ENCODE measurements at regions not wholly inside any gene's neighbourhood (a gene's known extent, or its start where the extent isn't known, plus 50 kb on each side); places are given as distances from the start of the nearest gene placed in this dataset.

DNA sequence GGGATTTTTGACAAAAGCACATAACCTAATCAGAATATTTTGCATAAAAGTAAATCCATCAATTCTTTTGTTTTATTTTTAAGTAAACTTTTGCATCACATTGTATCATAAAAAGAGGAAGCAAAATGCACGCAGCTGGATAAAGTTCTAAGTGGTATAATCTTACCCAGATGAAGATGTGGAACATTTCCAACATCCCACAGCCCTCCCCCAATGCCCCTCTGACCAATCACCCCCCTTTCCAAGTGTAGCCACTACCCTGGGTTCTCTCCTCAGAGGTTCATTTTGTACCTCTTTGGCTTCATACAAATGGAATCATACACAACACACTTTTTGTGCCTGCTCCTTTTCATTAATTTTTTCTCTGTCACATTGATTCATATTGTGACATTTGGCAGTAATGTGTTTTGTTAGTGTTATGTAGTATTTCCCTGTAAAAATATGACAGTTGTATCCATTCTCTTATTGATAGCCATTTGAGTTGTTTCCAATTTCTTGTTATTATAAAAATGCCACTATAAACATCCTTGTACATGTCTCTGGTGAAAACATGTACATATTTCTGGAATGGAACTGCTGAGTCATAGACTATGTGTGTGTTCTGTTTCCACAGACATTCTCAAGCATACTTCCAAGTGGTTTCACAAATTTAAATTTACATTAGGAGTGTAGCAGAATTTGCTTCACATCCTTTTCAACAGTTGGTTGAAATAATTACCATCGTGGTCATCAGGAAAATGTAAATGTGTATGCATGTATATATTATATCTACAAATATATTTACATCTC lies 92.9 kb upstream of the SYNDIG1 start:
- no peak for DNase-seq

DNA sequence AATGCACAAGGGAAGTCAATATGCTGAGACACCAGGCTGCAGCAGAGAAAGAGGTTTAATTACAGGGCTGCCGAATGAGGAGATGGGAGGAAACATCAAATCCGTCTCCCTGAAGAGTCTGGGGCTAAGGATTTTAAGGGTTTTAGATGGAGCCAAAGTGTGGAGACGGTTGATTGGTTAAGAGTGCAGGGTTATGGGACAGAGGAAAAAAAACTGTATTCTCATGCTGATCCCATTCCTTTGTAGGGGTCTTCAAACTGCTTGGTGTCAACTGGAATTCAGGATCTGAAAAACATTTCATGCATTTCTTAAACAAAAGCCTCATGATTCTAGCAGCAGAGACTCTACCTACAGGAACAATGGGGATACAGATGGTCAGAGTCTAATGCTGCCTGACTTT lies 96.1 kb upstream of the SYNDIG1 start:
- no peak for DNase-seq

DNA sequence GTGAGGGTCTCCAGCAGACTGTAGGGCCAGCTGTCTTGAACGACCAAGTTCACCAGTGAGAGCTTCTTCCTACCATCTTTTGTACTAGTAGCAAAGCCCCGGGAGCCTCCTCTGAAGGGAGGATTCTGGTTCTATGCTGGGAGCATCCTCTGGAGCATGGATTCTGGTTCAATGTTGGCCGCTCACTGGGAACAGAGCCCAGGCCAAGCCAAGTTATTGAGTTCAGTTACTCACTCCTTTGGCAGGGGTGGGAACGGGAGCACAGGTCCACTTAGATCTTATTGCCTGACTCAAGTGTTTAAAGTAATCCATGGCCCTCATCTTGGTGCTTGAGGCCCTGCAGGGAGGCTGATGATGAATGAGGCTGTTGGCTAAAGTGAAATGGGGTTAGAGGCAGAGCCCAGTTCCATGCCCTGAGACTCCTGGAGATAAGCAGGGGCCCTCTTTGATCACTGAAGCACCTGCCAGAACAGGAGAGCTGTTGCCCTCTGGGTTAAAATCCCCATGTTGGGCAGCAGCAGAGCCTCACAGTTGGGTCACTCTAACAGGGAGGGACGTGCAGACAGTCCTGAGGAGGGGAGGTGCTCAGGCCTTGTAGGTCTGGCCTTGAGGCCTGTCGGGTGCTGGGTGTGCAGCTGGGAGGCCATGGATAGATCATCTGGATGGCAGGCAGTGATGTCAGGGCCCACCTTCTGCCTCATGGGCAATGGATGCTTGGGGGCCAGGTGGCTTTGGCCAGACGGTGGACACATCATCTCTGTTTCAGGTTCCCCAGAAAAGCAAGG lies 98.3 kb upstream of the SYNDIG1 start:
- DNase-seq, result no peak

DNA sequence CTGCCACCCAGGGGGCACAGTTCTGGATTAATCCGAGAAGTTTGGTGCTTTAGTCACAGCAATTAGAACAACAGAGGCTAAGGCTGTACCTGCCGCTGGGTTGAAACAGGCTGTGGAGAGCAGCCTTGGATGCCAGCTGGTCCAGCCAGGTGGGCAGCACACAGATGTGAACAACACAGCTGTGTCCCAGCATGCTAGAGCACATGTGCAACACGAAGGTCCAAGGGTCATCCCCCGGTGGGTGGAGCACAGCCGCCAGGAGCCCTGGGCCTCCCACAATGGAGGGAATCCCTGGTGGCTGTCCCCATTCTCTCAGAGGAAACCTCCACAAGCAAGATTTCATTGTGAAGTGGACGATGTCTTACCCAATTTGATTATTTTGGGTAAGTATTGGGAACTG lies 99.2 kb upstream of the SYNDIG1 start:
- DNase-seq, result no peak

DNA sequence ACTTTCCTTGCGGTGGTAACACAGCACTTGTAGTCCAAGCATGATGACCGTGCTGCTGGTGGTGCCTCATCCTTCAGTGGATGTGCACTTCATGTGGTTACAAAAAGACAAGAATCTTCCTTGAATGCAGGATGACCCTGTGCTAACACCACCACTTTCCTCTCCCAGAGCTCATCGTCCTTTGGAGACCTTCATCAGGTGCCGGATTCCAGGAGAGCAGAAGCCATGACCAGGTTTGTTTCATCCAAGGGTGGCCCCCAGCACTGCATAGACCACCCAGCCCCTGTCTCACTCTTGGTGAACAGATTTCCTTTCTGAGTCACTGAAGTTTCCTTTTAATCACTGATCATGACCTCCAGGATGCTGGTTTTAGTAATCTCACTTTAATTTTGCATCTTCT lies 101.2 kb upstream of the SYNDIG1 start:
- DNase-seq, result no peak

DNA sequence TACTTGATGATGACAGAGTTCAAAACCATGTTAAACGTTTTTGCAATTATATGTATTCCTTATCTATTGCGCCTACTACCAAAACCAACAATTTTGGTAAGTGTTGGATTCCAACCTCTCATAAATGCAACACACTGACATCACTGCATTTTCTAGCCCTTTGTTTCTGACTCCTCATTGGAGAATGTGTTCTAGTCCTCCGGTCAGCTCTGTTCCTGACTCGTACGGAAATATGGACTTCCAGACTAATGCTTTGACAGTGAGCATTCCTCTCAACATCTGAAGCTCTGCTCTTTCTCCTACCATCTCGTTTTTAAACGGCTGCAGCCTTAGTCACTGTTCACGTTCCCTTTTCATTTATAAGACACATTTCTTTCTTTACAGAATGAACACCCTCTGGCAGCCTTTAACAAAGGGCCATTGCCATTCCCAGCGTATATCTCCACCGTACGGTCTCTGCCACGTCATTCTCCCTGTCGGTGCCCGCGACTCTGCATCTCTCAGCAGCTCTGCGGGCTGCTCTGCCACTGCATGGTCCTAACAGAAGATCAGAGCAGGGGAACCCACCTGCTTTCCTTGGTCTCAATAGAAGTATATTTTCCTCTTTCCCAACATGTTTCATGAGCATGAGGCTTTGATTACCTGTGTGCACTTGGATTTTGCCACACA lies 103.0 kb upstream of the SYNDIG1 start:
- no peak for DNase-seq

DNA sequence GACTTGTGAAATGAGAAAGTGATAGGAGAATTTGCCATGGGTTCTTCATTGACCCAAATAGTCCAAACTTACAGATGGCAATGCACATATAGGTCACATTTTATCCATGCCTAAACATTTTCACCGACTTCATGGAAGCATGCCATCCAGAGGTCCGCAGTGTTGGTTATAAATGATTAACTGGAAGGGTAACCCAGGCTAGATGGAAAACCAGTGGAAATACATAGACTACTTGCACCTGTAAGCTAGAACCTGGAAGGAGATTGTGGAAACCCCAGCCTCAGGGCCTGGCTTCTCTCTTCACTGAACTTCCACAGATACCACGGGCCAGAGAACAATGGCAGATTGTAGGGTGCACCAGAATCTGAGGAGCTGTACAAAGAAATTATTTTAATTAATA lies 103.8 kb upstream of the SYNDIG1 start:
- DNase-seq, result no peak

DNA sequence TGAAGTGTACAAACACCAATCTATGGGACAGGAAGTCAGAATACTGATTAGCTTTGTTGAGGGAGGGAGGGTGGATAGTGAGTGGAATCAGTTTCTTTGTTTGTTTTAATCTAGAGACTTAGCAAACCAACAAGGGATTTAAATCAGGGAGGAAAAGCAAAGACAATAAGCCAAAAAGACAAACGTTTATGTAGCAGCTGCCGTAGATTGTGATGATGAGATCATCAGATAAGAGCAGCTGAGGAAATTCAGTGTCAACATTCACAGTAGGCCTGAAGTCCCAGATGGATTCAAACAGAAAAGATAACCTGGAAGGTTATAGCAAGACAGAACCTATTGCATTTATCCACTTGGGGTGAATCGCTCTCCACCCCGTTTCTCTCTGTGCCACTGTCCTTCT lies 104.9 kb upstream of the SYNDIG1 start:
- DNase-seq, result peak; percentile 31

DNA sequence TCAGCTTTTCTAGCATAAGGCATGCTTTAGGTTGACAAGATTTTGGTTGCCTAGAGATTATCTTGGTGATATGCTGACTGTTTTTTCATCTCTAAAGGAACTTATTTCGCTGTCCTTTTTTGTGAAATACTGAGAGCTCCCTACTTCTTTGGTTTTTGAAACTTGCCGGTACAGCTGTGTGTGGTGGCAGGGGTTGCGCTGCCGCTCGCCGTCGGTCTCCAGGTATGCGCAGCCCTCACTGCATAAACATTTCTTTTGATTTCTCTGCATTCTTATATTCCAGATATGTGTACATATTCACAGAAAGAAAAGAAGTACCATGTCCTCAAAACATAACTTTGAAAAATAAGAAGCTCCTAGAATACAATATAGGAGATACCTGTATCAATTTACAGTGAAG lies 106.4 kb upstream of the SYNDIG1 start:
- DNase-seq, result no peak

DNA sequence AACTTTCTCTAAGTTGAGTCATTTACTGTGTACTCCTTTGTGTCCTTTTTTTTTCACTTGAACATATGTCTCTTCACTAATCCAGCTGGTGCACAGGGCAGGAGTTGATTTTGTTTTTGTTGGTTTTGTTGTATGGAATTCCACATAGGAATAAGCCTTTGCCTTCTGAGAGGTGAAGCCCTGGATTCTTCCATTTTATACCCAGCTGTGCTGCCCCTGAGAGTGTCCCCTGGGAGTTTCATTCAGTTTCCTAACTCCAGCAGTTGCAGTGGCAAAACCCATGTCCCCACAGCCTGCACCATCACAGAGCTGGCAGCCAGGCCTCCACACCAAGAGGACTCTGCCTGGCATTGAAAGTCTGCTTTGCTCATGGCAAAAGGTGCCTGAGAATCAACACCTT lies 107.3 kb upstream of the SYNDIG1 start:
- DNase-seq, result no peak

DNA sequence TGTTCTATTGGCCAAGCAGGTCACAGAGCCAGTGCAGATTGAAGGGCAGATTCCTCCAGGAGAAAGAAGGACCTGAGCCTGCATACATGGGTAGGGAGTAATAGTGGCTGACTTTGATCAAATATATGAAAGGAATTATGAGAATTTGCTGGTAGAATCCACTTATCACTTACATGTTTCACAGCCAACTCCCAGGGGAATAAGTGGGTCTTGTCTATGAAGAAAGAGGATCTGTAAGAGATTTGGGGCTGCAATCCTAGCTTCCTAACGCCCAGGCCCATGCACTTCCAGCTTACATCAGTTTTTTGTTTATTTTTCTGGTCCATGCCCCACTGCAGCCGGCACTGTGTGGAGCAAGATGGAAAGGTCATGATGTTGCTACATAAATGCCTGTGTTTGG lies 107.9 kb upstream of the SYNDIG1 start:
- DNase-seq, result no peak

DNA sequence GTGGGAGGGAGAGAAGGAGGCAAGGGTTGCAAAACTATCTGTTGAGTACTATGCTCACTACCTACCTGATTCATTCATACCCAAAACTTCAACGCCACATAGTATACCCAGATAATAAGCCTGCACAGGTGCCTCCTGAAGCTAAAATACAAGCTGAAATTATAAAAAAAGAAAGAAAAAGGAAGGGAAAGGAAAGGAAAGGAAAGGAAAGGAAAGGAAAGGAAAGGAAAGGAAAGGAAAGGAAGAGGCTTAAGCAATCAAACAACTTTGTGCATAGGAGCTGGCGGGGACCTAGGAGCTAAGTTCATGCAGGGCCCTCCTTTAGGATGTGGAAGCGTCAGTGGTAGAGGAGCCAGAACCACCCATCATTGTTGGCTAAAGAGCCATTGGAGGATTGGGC lies 108.9 kb upstream of the SYNDIG1 start:
- DNase-seq, result no peak

DNA sequence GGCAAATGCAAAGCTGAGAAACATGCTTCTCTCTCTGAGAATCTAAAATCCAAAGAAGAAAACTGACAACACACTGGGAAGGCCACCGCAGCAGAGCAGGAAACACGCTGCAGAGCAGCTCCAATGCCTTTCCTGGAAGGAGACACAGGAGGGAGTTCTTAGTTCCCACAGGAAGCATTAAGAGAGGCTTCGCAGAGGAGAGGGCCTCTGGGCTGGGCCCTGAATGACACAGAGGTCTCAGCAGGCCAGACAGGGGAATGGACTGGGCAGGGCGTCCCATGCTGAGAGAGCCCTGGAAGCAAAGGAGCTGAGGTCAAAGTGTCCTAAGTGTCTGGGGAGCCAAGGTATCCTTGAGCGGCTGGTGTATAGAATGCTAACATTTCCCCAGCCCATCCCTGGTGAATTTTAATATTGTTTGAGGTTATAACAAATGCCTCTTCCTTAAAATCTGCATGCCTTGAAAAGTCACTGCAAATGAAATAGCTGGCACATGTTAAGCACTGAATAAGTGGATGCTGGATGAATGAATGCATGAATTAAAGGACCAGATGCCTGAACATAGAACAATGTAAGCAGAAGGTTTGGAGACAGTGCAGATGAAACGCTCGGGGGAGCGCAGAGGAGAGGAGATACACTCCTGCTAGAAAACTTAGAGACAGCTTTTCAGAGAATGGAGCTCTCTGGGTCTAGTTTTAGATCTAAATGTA lies 110.0 kb upstream of the SYNDIG1 start:
- no peak for DNase-seq

DNA sequence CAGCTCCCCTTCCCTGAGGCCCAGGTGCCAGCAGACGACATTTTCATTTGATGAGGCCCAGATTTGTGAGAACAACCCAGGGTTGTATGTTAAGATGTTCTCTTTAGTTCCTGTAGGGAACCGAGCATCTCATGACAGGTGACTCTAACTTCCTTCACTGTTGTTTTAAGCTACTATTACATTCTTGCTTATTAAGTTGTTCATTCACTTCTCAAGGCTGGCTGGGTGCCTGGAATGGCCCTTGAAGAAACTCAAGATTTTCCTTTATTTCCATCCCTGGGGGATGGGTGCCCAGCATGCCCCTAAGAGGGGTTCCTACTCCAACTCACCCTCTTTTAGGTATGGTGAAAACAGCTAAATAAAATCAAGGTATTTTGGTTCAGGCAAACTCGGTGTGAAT lies 111.5 kb upstream of the SYNDIG1 start:
- no peak for DNase-seq

DNA sequence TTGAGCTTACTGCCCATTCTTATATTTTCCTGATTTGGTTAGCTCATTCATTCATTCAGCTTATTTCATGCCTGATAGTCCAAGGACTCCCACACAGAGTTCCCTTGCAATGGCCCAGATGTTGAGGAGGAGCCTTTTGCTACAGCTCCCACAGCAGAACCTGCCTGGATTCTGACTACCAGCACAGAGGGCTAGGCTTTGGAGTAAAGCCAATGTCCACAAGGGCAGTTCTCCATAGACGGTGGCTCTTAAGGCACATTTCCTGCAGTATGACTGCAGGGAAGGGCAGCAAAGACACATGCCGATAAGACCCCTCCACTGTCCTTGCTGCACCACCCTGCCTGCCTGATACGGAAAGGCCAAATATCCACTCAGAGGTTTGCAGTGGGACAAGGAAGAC lies 112.3 kb upstream of the SYNDIG1 start:
- DNase-seq, result peak; percentile 63

DNA sequence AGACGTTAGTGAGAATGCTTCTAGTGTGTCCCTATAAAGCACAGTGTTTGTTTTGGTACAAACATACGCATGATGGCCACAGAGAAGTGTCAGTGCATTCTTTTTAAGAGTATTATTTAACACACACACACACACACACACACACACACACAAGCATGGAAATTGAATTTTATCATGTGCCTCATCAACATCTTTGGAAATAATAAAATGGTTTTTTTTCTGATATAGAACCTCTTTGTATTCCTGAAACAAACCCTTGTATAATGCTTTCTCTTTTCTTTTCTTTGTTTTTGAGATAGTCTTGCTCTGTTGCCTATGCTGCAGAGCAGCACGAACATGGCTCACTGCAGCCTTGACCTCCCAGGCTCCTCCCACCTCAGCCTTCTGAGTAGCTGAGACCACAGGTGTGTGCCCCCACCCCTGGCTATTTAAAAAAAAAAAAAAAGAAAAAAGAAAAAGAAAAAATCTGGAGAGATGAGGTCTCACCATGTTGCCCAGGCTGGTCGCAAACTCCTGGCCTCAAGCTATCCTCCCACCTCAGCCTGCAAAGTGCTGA lies 116.2 kb upstream of the SYNDIG1 start:
- DNase-seq, result no peak

DNA sequence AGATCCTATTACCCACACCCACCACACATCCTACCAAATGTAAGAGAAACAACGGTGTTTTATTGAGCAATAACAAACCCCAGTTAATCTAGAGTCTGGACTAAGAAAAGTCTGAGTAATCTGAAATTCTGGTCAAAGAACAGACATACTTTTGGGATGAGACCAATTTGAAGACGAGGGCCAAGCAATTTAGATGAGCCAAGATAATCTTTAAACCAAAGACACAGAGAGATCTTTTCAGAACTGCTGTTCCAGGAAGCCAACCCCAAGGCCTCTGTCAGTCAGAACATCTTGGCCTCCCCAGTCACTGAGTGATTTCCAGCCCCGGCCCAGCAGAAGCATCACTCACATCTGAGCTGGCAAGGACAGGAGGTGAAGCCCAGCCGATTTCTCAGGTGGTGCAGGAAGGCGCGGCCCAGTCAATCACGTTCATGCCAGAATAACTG lies 118.5 kb upstream of the SYNDIG1 start:
- DNase-seq, result no peak

DNA sequence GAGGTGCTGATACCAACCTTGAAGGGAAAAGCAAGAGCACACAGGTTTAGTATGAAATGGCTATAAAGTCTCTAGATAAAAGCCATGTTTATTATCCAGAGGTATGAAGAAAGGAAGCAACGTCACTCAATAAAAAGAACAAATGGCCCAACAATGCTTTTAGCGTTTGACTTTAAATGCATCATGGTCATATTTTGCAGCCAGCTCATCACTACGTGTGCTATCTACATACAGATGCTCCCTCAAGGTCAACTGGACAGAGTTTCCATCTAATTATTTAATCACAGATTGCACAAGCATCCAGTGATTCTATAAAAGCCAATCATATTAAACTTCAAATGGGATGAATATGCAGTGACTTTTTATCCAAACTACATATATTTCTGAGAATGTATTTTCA lies 127.6 kb upstream of the SYNDIG1 start:
- DNase-seq, result no peak

DNA sequence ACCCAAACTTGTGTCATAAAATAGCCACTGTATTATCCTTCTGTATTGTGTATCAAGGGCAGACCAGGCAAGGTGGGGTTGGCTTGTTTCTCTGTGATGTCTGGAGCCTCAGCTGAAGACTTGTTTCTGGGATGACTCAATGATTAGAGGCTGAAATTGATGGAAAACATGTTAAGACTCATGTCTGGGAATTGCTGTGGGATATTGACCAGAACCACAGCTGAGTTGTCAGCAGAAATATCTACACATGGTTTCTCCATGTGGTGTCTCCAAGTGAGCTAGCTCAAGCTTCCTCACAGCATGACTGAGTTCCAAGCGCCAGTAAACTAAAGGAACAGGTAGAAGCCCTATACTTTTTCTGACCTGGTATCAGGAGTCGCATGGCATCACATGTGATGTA lies 128.5 kb upstream of the SYNDIG1 start:
- no peak for DNase-seq

DNA sequence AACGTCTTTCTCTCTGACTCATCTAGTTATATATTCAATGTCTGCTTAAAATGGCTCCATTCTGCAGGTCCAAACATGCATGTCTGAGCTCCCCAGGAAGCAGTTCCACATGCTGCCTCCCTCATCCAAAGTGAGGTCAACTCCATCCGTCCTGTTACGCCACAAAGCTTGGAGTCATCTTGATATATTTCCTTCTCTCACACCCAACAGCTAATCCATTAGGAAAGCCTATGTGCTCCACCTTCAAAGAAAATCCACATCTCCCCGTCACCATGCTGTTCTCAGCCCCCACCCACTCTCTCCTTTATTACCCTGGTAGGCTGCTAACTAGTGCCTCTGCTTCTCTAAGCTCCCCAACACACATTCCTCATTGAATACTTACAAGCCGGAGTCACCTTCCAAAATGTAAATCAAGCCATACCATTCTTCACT lies 130.2 kb upstream of the SYNDIG1 start:
- DNase-seq, result no peak

DNA sequence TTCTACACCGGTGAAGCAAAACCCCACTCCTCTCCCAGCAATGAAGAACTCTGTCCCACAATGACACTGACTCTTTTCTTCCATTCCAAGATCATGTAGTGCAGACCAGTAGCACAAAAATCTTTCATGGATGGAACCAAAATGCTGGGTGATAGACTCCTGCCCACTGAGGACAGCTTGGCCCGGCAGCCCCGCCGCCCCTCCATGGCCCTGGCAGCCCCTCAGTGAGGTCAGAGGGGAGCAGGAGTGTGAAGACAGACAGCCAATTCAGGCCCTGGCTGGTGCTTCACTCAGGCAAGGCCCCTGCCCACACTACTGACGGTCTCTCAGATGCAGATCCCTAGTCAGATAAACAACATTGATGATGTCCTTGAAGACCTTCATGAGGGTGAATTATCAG lies 131.9 kb upstream of the SYNDIG1 start:
- no peak for DNase-seq

DNA sequence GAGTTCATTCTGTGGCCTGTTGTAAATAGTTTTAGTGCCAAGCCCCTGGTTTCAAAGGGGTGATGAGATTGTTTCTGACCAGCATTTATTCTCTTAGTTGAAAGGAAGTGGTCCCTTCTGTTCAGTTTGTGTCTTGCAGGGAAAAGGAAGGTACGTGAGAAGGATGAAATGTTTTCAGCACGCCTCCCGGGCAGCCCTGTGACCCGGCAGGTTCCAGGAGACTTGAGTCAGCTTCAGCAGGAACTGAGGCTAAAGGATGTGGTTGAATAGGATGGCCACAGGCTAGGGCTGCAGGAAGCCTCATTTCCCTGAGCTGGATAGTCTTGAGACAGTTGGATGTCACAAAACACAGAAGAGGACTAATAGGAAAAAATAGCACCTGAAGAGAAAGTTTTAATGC lies 132.4 kb upstream of the SYNDIG1 start:
- no peak for DNase-seq

DNA sequence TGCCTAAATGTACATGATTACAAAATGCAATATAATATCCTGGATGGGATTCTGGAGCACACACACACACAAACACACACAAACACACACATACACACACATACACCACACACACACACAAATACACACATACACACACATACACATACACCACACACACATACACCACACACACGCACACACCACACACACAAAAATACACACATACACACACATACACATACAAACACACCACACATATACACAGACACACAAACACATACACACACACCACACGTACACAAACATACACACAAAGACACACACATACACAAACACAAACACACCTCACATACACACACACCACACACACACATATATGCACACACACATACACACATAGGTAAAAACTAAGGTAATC lies 134.6 kb upstream of the SYNDIG1 start:
- no peak for DNase-seq

Data from COR-L47 (cell line).